GM18907 (cell line): ENCODE measurements at regions not wholly inside any gene's neighbourhood (a gene's known extent, or its start where the extent isn't known, plus 50 kb on each side); places are given as distances from the start of the nearest gene placed in this dataset.

Source experiments
- ATAC-seq: cut with Tn5 transposase; IDR thresholded peaks from one replicate; pipeline ENCODE4 v1.9.1; 2021; ENCODE audit warnings: mild to moderate bottlenecking, moderate library complexity; ENCODE audit not compliant: unreplicated experiment

- ATAC-seq: no peak
Observed at GRCh38 chr1:96632045-96632664, 89.4 kb upstream of the PTBP2 start.

GRCh38 chr1:96633695-96634094, 87.9 kb upstream of the PTBP2 start:
- ATAC-seq: no peak

DNA sequence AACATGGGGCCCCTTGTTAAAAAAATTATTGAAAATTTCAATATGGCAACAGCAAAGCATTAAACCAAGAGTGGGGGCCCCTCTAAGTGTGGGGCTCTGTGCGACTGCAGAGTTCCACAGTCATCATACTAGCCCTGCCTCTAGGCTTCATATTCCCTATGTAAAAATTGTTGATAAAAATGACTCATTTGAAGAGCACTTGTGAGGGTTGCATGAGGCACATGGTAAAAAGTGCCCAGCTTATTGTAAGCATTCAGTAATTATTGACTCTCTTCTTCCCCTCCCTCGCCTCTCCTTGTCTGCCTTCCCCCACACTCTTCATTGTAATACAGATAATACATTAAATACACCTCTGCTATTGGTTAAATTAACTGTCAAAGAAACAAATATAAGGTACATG, 86.7 kb upstream of the PTBP2 start:
- ATAC-seq: no peak

- ATAC-seq: no peak
Observed at GRCh38 chr1:96641282-96641681, 80.3 kb upstream of the PTBP2 start.

DNA sequence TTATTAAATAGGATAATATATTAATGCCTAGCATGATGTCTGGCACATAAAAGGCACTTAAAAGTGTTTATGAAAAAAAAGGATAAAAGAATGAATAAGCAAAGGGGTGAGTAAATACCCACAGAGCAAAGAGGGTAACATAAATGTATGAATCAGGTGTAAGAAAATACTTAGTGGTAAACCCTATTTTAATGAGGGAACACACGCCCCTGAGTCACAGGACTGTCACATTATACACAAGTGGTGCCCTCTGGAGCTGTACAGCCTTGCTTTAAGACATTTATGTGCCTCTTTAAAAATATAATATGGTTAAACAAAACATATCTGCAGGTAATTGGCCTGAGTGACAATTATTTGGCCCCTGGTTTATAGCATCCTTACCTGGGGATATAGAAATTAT, 78.1 kb upstream of the PTBP2 start:
- no peak for ATAC-seq

- peak; percentile 72 for ATAC-seq
Observed at GRCh38 chr1:96649301-96649700, 72.3 kb upstream of the PTBP2 start.

GRCh38 chr1:96651517-96651916, 70.1 kb upstream of the PTBP2 start:
- no peak for ATAC-seq

DNA sequence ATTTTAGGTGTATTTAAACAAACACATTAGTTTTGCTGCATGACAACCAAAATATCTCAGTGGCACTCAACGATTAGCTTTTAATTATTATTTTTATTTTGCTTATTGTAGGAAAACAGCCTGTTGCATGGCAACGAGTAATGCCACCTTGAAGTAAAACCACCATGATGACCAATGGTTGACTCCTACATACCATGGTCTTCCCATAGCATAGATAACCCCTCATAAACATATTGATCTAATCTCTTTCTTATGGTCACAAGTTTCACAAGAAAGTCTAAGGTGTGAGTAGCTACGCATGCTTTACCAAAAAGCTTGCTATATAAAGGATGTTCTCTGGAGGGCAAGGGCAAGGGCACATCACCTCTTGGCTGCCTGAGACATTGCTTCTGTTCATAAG, 61.5 kb upstream of the PTBP2 start:
- no peak for ATAC-seq

GRCh38 chr1:96660503-96660902, 61.1 kb upstream of the PTBP2 start:
- ATAC-seq: no peak
